SH-SY5Y (cell line): ENCODE measurements at regions not wholly inside any gene's neighbourhood (a gene's known extent, or its start where the extent isn't known, plus 50 kb on each side); places are given as distances from the start of the nearest gene placed in this dataset.

Experiments
- GATA2 ChIP-seq: IDR thresholded peaks from 2 replicates; pipeline ENCODE4 v1.6.1; 2011; ENCODE audit warnings: mild to moderate bottlenecking, low read depth, low read length
- GATA3 ChIP-seq: IDR thresholded peaks from 2 replicates; pipeline ENCODE4 v1.6.1; 2011; ENCODE audit warnings: low read depth, mild to moderate bottlenecking, low read length, moderate library complexity

DNA sequence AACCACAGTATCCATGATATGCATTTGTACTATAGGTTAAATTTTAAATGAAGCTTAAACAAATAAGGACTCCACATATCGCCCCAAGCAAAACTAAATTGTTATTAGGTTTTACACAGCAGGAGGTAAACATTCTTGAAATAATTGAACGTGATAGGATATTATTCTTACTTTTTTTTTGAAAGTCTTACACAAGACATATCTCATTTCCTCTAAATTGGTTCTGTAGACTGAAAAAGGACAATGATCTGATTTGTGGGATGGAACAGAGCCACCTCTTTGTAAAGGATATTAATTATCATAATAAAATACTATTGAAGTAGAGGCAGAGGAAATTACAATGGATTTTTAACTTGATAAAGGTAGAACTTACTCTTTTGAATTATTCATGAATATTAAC, 155.1 kb upstream of the SEMA3D start:
- TF ChIP-seq GATA2 (no peak), GATA3 (no peak)
